Fibroblast of pulmonary artery (primary cell): ENCODE measurements at regions not wholly inside any gene's neighbourhood (a gene's known extent, or its start where the extent isn't known, plus 50 kb on each side); places are given as distances from the start of the nearest gene placed in this dataset.

Experiments
- DNase-seq: peaks from one replicate; pipeline ENCODE4 v3.0.0-alpha.2; 2010; ENCODE audit warnings: low read depth
- H3K4me3 ChIP-seq: replicated peaks from 2 replicates; pipeline ENCODE4 v1.5.1; 2011; ENCODE audit warnings: low read depth, mild to moderate bottlenecking, control low read depth, low read length, moderate library complexity
- TF ChIP-seq, protein P1 (sequence below): IDR thresholded peaks from 2 replicates; pipeline ENCODE4 v1.5.1; 2011; ENCODE audit warnings: mild to moderate bottlenecking, control low read depth, low read length, inconsistent platforms; ENCODE audit errors: missing control alignments

- no peak overlapping the region for H3K4me3 ChIP-seq
- DNase-seq, result no peak
- TF ChIP-seq, protein P1, sequence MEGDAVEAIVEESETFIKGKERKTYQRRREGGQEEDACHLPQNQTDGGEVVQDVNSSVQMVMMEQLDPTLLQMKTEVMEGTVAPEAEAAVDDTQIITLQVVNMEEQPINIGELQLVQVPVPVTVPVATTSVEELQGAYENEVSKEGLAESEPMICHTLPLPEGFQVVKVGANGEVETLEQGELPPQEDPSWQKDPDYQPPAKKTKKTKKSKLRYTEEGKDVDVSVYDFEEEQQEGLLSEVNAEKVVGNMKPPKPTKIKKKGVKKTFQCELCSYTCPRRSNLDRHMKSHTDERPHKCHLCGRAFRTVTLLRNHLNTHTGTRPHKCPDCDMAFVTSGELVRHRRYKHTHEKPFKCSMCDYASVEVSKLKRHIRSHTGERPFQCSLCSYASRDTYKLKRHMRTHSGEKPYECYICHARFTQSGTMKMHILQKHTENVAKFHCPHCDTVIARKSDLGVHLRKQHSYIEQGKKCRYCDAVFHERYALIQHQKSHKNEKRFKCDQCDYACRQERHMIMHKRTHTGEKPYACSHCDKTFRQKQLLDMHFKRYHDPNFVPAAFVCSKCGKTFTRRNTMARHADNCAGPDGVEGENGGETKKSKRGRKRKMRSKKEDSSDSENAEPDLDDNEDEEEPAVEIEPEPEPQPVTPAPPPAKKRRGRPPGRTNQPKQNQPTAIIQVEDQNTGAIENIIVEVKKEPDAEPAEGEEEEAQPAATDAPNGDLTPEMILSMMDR, result no peak
Measured at GRCh38 chr2:138205281-138205680, 241.0 kb downstream of the HNMT start.

GRCh38 chr2:138207074-138207930 lies 243.0 kb downstream of the HNMT start:
- H3K4me3 ChIP-seq, result no peak overlapping the region
- DNase-seq, result no peak
- TF ChIP-seq, protein P1, result no peak

DNA sequence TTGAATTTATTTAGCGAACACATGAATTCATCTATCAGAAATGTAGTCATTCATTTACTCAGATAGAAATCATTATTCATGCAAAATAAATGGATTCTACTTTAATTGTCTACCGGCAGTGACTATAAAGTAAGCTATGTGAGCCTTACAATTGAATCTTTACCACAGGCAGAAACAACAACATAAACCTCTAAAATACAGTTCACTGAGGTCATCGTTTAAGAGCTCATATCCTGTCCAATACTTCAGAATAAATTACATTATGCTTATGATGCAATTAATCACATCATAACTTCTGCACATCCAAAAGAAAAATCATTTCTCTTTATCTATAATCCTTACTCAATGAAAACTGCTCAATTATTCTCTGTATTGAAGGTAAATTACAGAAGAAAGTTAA lies 244.7 kb downstream of the HNMT start:
- H3K4me3 ChIP-seq, result no peak overlapping the region
- DNase-seq, result peak; percentile 5
- TF ChIP-seq, protein P1, result no peak

DNA sequence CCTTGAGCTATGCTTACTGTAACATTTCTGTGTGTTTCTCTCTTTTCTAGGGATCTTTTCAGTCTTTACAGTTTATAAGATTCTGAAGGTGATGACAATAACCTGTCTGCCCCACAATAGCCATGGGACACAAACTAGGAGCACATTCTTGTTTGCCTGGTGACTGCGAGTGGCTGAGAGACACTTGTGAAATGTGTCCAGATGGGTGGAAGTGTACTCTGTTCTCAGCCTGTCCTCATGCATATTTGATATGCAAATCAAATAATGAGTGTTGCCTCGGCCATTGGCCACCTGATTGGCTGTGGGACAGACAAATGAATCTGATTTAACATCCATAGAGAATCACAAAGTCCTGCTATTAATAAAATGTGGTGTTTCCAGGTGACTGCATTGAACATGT lies 246.2 kb downstream of the HNMT start:
- H3K4me3 ChIP-seq, result no peak overlapping the region
- no peak for DNase-seq
- TF ChIP-seq, protein P1, result no peak

- no peak overlapping the region for H3K4me3 ChIP-seq
- DNase-seq, result no peak
- TF ChIP-seq, protein P1, result no peak
Measured at GRCh38 chr2:138212434-138212833, 248.2 kb downstream of the HNMT start.

DNA sequence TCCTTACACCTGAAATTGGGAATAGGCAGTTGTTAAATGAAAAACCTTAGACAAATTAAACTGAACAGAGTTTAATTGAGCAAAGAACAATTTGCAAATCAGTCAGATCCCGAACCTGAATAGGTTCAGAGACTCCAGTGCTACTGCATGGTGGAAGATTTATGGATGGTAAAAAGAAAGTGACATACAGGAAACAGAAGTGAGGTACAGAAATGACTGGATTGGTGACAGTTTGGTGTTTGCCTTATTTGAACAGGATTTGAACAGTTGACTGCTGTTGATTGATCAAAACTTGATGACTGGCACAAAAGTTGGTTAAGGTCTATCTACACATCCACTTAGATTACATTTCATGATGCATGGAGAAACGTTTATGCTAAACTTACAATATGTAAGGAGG lies 248.8 kb downstream of the HNMT start:
- H3K4me3 ChIP-seq, result no peak overlapping the region
- TF ChIP-seq, protein P1, result no peak
- no peak for DNase-seq

DNA sequence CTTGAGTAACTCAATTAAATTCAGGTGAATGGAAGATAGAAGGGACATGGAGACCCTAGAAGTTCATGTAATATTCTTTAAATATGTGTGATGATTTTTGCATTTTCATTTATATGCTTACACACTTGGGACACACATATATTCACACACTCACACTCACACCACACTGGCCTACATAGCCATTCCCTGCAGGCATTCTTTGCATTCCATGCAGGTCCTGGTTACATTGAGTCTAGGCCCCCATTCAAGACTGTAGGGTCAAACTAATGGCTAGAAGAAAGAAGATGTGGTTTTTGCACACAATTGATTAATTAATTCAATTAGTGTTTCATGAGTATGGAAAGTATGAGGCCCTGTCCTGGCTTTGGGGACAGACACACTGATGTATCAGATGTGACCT lies 249.4 kb downstream of the HNMT start:
- TF ChIP-seq, protein P1, result no peak
- DNase-seq, result no peak
- H3K4me3 ChIP-seq, result no peak overlapping the region
